GM18499 (cell line): ENCODE measurements at regions not wholly inside any gene's neighbourhood (a gene's known extent, or its start where the extent isn't known, plus 50 kb on each side); places are given as distances from the start of the nearest gene placed in this dataset.
"Not testable (repeated sequence)": the region's sequence is repeated elsewhere in the genome, so short reads cannot be mapped to it uniquely, and the experiment has no call there.

Experiments
- ATAC-seq: cut with Tn5 transposase; IDR thresholded peaks from one replicate; pipeline ENCODE4 v1.9.1; 2021; ENCODE audit warnings: moderate number of reproducible peaks; ENCODE audit not compliant: insufficient read depth, unreplicated experiment

DNA sequence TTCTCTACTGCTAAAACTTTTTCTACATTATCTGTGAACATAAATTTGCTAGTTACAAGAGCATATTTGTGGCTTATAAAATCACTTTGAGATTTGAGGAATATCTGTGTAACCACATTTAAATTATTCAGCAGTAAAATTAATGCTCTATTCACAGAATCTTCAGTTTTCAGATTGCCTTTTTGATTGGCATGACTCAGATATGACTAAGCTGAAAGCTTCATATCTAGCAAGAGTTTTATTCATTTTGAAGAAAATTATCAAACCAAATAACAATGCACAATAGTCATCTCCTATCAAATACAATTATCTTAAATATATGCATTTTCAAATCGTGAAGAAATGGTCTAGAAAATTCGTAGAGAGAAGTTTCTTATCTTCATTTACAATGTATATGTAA, 1498.2 kb upstream of the B3GALT2 start:
- no peak for ATAC-seq

DNA sequence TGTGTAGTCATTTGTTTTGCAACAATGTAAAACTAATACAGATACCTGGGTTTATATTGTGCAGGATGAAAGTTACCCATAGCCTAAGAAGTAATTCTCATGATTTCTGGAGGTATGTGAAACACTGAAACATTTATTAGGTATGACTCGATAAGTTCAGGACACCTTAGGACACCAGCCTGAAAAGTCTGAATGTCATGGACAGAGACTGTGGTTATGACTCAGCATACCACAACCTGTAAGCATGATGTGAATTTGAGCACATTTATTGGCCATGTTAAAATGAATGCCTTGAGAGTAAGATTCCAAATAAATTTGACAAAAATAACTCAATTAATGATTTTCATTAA, 1471.7 kb upstream of the B3GALT2 start:
- no peak for ATAC-seq

DNA sequence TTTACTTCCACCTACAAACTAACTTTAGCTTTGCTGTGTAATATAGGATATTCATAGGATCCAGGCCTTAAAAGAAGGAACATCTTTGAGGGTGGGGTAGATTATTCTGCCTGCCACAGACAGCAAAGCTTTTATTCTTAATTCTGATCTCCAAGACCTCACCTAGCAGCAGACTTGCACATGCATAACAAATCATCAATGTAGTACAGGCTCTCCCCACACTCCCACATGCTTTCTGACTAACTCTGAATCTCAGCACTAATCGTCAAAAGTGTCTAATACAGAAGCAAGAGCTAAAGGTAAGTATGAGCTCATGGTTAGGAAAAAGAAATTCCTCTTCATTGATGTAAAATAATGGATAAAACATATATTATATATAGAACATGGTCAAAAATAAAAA, 1468.5 kb upstream of the B3GALT2 start:
- ATAC-seq, result no peak

DNA sequence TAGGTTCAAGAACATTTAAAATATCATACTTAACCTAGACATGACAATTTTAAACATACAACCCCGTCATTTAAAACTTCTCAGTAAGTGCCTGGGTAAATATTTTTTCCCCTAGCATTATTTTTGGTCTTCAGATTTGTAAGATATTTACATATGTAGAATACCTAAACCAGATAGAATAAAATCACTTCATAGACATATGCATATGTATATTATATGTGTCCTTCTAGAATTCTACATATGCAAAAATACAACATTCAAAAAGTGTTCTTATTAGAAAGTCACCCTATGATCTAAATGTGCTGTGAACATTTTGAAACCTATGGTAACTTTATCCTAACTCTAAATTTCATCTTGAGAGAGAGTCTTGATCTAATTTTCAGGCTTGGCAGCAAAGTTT, 1467.0 kb upstream of the B3GALT2 start:
- ATAC-seq, result no peak

DNA sequence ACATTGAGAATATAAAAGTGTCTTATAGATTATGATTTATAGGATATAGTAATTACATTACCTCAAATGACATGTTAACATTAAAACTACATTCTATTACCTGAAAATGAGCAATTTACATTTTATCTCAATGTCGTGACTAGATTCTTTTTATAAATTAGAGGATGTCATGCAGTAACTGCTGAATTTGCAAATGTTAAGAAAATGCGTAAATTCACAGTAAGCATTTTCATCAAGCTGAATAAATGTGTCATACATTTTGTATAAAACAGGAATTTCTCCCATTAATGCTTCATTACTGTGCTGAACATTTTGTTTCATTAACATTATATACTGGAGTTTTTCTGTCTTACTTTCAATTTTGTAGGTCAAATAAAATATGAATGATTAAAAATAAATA, 1460.7 kb upstream of the B3GALT2 start:
- no peak for ATAC-seq

DNA sequence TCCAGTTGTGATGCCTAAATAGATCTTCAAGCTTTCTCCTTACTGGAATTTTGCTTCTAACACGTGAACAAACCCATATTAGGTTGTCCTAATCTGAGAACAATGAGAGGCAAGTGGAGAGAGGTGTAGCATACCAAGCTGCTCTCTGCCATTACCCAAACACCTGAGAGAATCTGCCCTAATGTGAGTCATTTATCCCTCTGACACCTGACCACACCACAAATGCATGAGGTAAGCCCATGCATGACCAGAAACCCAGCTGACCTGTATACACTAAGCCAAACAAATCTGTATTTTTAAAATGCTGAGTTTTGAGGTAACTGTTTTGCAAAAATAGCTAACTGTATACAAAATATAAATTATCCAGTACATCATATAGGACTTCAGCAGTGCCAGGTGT, 1458.1 kb upstream of the B3GALT2 start:
- no peak for ATAC-seq

DNA sequence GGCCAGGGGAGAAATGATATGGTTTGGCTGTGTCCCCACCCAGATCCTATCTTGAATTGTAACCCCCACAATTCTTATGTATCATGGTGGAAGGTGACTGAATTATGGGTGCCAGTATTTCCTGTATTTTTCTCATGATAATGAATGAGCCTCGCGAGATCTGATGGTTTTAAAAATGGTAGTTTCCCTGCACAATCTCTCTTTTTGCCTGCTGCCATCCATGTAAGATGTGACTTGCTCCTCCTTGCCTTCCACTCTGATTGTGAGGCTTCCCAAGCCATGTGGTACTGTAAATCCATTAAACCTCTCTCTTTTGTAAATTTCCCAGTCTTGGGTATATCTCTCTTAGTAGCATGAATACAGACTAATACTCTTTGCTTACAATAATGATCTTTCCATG, 1453.9 kb upstream of the B3GALT2 start:
- ATAC-seq, result no peak

DNA sequence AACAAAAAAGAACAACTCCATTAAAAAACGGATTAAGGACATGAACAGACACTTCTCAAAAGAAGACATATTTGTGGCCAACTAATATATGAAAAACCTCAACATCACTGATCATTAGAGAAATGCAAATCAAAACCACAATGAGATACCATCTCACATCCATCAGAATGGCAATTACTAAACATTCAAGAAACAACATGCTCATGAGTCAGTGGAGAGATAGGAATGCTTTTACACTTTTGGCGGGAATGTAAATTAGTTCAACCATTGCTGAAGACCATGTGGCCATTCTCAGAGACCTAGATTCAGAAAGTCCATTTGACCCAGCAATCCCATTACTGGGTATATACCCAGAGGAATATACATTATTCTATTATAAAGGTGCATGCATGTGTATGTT, 1442.6 kb upstream of the B3GALT2 start:
- ATAC-seq, result no peak

DNA sequence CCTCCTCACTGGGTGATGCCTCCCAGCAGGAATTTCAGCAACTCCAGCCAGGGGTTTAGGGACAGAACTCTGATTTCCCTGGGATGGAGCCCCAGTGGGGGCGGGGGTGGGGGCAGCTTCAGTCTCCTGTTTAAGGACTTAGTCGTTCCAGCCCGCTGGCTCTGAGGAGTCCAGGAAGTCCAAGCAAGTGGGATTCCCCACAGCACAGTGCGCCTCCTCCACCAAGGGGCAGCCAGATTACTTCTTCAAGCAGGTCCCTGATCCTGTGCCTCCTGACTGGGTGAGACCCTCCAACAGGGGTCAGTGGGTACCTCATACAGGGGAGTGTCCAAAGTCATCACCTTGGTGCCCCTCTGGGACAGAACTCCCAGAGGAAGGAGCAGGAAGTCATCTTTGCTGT, 1438.4 kb upstream of the B3GALT2 start:
- no peak for ATAC-seq

DNA sequence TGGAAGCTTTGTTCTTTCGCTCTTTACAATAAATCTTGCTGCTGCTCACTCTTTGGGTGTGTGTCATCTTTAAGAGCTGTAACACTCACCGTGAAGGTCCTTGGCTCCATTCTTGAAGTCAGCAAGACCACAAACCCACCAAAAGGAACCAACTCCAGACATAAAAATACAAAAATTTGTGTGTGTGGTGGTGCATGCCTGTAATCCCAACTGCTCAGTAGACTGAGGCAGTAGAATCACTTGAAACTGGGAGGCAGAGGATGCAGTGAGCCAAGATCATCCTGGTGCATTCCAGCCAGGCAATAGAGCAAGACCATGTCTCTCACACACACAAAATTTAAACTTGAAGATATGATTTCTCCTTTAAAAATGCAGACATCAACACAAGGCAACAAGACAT, 1431.7 kb upstream of the B3GALT2 start:
- no peak for ATAC-seq

DNA sequence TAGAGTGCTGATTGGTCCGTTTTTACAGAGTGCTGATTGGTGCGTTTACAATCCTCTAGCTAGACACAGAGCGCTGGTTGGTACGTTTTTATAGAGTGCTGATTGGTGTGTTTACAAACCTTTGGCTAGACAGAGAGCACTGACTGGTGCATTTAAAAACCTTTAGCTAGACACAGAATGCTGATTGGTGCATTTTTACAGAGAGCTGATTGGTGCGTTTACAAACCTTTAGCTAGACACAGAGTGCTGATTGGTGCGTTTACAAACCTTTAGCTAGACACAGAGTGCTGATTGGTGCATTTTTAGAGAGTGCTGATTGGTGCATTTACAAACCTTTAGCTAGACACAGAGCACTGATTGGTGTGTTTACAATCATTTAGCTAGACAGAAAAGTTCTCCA, 1430.9 kb upstream of the B3GALT2 start:
- not testable (repeated sequence) for ATAC-seq

DNA sequence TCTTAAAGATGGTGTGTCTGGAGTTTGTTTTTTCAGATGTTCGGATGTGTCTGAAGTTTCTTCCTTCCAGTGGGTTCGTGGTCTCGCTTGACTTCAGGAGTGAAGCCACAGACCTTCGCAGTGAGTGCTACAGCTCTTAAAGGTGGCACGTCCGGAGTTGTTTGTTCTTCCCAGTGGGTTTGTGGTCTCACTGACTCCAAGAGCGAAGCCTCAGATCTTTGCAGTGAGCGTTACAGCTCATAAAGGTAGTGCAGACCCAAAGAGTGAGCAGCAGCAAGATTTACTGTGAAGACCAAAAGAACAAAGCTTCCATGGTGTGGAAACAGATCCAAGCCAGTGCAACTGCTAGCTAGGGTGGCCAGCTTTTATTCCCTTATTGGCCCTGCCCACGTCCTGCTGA, 1430.4 kb upstream of the B3GALT2 start:
- ATAC-seq, result no peak

DNA sequence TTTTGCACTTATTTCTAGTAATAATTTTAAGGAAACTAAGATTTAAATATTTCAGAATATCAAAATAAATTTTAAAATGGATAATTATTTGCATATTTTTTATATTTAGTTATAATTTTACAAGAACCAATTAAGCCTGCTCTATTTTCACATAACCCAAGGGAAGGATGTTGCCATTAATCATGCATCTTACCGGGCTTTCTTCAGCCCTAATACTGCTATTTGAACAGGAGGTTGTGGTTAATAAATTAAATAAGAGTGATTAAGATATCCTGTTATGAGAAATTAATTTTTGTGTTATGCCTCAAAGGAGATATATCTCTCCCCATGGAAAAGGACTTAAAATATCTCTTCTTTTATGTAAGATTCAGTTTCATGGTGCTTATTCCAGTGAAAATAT, 1415.8 kb upstream of the B3GALT2 start:
- ATAC-seq, result no peak

DNA sequence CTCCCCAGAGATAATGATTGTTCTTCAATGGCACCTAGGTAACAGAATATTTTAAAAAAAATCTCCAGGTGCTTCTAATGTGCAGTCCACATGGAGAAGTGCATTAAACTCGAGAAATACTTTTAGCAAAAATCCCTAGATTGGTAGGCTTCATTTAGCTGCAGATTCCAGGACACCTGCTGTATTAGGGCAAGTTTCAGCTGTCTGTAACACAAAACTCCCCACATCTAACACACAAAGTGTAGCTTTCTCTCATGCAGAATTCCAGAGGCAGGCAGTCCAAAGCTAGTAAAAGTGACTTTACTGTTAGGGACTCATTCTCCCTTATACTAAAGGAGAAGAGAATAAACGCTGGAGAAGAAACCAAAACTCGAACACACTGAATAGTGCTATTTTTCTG, 1414.3 kb upstream of the B3GALT2 start:
- no peak for ATAC-seq

DNA sequence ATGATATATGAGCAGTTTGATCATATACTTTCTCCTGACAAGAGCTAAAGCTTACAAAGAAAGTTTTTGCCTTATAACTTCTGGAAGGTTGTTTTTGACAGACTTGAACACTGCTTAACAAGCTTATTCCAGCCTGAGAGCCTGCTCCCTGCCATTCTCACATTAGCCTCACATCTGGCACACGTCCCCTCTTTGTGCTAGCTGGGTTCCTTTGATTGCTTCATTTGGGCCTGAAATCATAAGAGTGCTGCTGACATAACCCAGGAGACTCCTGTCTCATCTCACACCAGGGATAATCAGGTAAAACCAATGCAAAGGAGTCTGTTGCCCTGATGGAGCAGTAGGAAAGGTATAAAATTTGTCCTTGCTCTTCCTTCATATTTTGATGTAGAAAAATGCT, 1411.7 kb upstream of the B3GALT2 start:
- ATAC-seq, result no peak

DNA sequence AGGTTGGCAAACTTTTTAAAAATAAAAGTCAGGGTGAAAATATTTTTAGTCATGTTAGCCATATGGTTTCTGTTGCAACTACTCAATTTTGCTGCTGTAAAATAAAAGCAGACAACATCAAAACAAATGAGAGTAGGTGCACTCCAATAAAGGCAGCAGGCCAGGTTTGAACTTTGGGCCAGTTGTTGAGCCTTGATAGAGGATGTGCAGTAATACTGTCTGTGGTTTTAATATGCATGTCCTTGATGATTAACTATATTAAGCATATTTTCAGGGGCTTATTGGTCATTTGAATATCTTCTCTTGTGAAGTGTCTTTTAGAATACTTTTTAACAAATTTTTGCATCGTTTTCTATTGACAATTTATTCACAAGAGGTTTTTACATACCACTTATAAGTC, 1399.9 kb upstream of the B3GALT2 start:
- ATAC-seq, result no peak

DNA sequence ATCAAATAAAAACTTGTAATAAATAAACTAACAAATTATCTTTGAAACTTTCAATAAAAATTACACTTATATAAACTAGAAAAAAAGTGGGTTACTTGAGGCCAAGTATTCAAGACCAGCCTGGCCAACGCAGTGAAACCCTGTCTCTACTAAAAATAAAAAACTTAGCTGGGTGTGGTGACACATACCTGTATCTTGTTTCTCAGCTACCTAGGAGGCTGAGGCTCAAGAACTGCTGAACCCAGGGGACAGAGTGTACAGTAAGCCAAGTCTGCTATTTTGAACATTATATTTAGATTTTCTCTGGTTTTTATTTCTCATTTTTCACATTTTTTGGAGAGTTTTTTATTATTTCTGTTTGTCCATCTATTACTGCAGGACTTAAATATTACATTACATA, 1397.6 kb upstream of the B3GALT2 start:
- no peak for ATAC-seq

DNA sequence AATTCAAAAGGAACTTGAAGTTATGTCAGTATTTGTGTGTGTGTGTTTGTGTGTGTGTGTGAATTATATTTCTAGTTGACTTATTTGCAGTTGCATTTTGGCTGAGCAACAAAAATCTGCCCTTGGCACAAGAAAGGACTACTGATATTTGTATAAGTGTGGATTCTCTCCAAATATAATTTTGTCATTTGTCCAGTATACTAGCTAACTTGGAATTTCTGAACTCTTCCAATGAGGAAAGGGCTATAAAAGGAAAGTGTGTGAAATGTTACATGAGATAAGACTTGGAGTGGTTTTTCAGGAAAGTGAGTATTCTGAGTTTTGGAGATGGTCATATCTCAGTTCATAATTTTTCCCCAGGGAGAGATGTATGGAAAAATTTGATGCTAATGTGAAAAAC, 1384.1 kb upstream of the B3GALT2 start:
- no peak for ATAC-seq

DNA sequence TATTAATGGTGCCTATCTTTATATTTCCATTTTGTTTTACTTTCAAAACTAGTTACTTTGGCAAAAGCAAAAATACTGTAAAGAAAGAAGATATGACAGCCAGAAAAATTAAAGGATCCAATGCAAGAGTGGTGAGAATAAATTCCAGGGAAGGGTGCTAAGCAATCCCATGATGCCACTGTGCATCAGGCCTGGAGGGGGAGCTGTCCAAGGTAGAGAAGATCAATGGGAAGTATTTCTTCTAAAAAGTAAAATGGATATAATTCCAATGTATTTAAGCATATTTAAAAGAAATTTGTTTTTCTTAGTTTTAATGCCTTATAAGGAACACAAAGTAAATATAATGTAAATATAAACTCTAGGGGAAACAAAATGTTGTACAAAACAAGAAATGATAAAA, 1382.2 kb upstream of the B3GALT2 start:
- ATAC-seq, result no peak

DNA sequence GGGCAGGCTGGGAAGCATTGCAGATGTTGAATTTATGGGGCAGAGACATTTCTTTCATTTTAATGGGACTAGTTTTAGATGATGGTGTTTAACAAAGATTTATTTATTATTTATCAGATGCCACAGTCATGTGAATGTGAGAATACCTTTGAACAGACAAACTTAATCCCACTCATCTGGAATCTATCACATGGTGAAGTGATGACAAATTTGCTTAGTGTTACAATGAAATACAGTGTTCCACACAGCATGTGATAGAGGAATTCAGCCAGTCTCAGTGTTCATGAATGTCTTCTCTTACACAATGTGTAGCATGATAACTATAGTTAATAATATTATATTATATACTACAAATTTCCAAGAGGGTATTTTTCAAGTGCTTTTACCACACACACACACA, 1361.7 kb upstream of the B3GALT2 start:
- ATAC-seq, result no peak

DNA sequence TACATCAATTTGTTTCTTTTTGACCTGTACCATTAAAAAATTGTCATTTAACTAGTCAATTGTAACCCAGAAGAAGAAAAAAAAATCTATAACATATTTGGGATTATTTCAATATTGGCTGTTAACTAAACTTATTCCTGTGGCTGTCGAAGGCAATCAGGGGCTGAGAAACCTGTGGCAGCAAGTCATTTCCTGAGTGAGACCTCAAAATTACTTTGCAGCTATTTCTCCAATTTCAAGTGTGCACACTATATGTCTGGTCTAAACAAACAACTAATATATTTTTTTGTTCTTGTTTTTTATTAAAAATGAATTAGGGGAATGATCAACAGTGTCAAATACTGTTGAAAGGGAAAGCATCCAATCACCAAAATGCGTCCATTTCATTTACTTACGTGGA, 1357.6 kb upstream of the B3GALT2 start:
- ATAC-seq, result no peak

DNA sequence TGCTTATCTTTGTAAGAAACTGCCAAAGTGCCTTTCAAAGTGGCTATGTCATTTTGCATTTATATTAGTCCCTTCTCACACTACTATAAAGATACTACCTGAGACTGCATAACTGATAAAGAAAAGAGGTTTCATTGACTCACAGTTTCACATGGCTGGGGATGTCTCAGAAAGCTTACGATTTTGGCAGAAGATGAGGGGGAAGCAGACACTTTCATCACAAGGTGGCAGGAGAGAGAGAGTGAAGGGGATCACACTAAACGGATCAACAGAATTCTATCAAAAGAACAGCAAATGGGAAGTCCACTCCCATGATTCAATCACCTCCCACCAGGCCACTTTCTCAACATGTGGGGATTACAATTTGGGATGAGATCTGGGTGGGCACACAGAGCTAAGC, 1352.0 kb upstream of the B3GALT2 start:
- ATAC-seq, result no peak

DNA sequence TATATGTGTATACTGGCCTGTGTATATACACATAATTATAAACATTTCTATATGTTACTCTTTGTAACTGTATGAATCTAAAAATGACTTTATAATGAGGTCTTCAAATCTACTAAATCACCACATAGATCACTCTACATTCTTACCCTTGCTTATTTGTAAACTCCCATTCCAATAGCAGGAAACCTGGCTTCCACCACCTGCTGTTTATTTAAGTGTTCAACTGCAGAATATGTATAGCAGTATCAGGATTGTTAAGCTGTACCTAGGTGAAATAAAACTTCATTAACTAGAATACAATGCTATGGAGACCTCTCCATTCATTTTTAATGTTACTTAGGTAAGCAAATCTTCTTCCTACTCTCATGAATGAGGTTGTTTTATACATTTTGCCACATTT, 1351.1 kb upstream of the B3GALT2 start:
- no peak for ATAC-seq

DNA sequence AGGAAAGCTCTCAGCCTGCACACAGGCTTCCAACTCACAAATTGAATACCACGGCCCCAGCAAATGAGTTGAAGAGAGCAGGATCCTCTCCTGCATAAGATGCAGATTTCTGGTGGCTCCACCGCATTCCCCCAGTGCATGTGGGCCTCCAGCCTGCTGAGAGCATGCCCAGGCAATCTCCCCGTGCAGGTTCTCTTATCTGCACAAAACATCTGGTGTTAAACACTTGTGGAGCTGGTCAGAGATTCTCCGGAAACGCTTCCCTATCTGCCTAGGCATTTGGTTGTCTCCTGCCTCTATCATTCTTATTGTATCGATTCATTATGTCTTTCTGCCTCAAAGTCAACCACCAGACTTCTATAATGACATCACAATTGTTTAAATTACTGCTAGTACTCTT, 1349.0 kb upstream of the B3GALT2 start:
- ATAC-seq, result no peak
